DND-41 (cell line): ENCODE measurements at regions not wholly inside any gene's neighbourhood (a gene's known extent, or its start where the extent isn't known, plus 50 kb on each side); places are given as distances from the start of the nearest gene placed in this dataset.

Experiments
- ATAC-seq: fragments of 200-7000 bp; cut with Tn5 transposase; 3 replicates; pipeline ENCODE4 v1.9.1; 2021; ENCODE audit warnings: low read depth; ENCODE audit not compliant: insufficient read depth
- DNase-seq: peaks from one replicate; pipeline ENCODE4 v3.0.0-alpha.2; 2020
- H2AFZ ChIP-seq: 2 replicates; pipeline ENCODE4 v1.6.0; 2012; ENCODE audit warnings: low read depth, low read length
- H3K27ac ChIP-seq: 2 replicates; pipeline ENCODE4 v1.5.1; 2012; ENCODE audit warnings: low read length, inconsistent platforms
- H3K27me3 ChIP-seq: fragments of 200-600 bp; sonication (generic); 2 replicates; pipeline ENCODE4 v1.6.0; 2012; ENCODE audit warnings: low read length, mild to moderate bottlenecking, inconsistent platforms; ENCODE audit not compliant: insufficient read depth, poor library complexity
- H3K36me3 ChIP-seq: 2 replicates; pipeline ENCODE4 v1.5.1; 2012; ENCODE audit warnings: low read length, inconsistent platforms; ENCODE audit not compliant: insufficient read depth
- H3K4me1 ChIP-seq: 2 replicates; pipeline ENCODE4 v1.5.1; 2012; ENCODE audit warnings: mild to moderate bottlenecking, low read length; ENCODE audit not compliant: insufficient read depth
- H3K4me2 ChIP-seq: 2 replicates; pipeline ENCODE4 v1.6.0; 2012; ENCODE audit warnings: mild to moderate bottlenecking, moderate library complexity, low read length, inconsistent platforms; ENCODE audit not compliant: insufficient read depth
- H3K4me3 ChIP-seq, 2 experiments: fragments of 200-600 bp in 1 of 2; shearing (Covaris generic) in 1 of 2; 2 replicates each; pipeline ENCODE4 v1.5.1; 2012 to 2016; ENCODE audit warnings: inconsistent platforms in 2 of 2, low read length in 2 of 2, mild to moderate bottlenecking in 2 of 2, low read depth in 1 of 2, moderate library complexity in 1 of 2
- H3K79me2 ChIP-seq: 2 replicates; pipeline ENCODE4 v1.6.0; 2012; ENCODE audit warnings: low read length, inconsistent platforms; ENCODE audit not compliant: insufficient read depth
- H3K9ac ChIP-seq: 2 replicates; pipeline ENCODE4 v1.6.0; 2012; ENCODE audit warnings: low read depth, mild to moderate bottlenecking, inconsistent platforms, low read length, moderate library complexity
- H3K9me3 ChIP-seq: 2 replicates; pipeline ENCODE4 v1.5.1; 2012; ENCODE audit warnings: low read length, moderate library complexity, mild to moderate bottlenecking, inconsistent platforms; ENCODE audit not compliant: insufficient read depth, severe bottlenecking
- H4K20me1 ChIP-seq: 2 replicates; pipeline ENCODE4 v1.6.0; 2012; ENCODE audit warnings: low read length; ENCODE audit not compliant: insufficient read depth
- CTCF ChIP-seq: IDR thresholded peaks from 2 replicates; pipeline ENCODE4 v1.5.1; 2012; ENCODE audit warnings: borderline replicate concordance, low read length, moderate library complexity, mild to moderate bottlenecking; ENCODE audit not compliant: poor library complexity, severe bottlenecking; ENCODE audit errors: extremely low read depth
- EZH2 ChIP-seq: IDR thresholded peaks from 3 replicates; pipeline ENCODE4 v1.6.1; 2012; ENCODE audit warnings: borderline replicate concordance, low read depth, mild to moderate bottlenecking, moderate library complexity, low read length, inconsistent platforms; ENCODE audit not compliant: severe bottlenecking

GRCh38 chr1:36594023-36594422 lies 111.3 kb upstream of the CSF3R start:
- Histone ChIP-seq H3K36me3 (no peaks in the 10 kb centered on the region), H3K4me1 (no peaks in the 10 kb centered on the region), H3K4me3 (no peak overlapping the region), H3K79me2 (no peaks in the 10 kb centered on the region), H3K9me3 (no peaks in the 10 kb centered on the region), H3K27ac (no peak overlapping the region), H3K4me2 (no peak overlapping the region), H3K27me3 (peaks cover 17% of the 10 kb centered on the region), H4K20me1 (no peaks in the 10 kb centered on the region), H2AFZ (no peak overlapping the region), H3K9ac (no peak overlapping the region)
- no peak for TF ChIP-seq CTCF
- no peak for TF ChIP-seq EZH2
- no peak for ATAC-seq
- no peak for DNase-seq

GRCh38 chr1:36591278-36591677 lies 108.6 kb upstream of the CSF3R start:
- no peaks in the 10 kb centered on the region for H3K4me1 ChIP-seq
- no peak overlapping the region for H3K9ac ChIP-seq
- DNase-seq: no peak
- ATAC-seq: no peak
- no peak overlapping the region for H3K4me3 ChIP-seq
- no peak overlapping the region for H3K4me2 ChIP-seq
- H3K9me3 ChIP-seq: no peaks in the 10 kb centered on the region
- no peak overlapping the region for H3K27ac ChIP-seq
- H3K36me3 ChIP-seq: no peaks in the 10 kb centered on the region
- H3K27me3 ChIP-seq: peaks cover 11% of the 10 kb centered on the region
- no peak overlapping the region for H2AFZ ChIP-seq
- TF ChIP-seq CTCF: no peak
- TF ChIP-seq EZH2: no peak
- no peaks in the 10 kb centered on the region for H3K79me2 ChIP-seq
- H4K20me1 ChIP-seq: 0 out of 2 replicates have a peak, but pooled peaks cover 2% of the 10 kb centered on the region

DNA sequence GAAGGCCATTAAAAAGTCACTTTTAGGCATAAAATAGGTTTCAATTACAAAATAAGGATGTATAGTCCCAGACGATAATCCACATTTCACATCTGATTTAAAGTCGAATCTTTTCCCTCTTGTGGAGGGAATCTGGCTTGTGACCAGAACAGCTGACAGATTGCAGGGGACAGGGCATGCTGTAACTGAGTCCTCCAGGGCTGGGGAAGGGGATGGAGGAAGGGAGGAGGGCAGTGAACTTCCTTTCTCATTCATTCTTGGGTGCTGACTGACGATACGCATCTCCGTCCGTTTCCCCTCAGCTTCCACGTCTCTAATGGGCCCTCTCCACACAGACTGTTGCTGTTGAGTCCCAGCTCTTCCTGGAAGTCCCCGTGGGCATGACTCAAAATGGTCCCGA lies 108.1 kb upstream of the CSF3R start:
- Histone ChIP-seq H3K4me1 (no peaks in the 10 kb centered on the region), H3K27me3 (peaks cover 13% of the 10 kb centered on the region), H3K4me2 (no peak overlapping the region), H3K27ac (no peak overlapping the region), H3K36me3 (no peaks in the 10 kb centered on the region), H3K9me3 (no peaks in the 10 kb centered on the region), H3K79me2 (no peaks in the 10 kb centered on the region), H3K4me3 (no peak overlapping the region), H4K20me1 (0 out of 2 replicates have a peak, but pooled peaks cover 4% of the 10 kb centered on the region), H3K9ac (no peak overlapping the region), H2AFZ (no peak overlapping the region)
- TF ChIP-seq CTCF: no peak
- no peak for TF ChIP-seq EZH2
- ATAC-seq (no peak), DNase-seq (no peak)

GRCh38 chr1:36590264-36590663 lies 107.6 kb upstream of the CSF3R start:
- Histone ChIP-seq H3K27me3 (peaks cover 14% of the 10 kb centered on the region), H3K9ac (no peak overlapping the region), H3K9me3 (no peaks in the 10 kb centered on the region), H3K27ac (no peak overlapping the region), H4K20me1 (0 out of 2 replicates have a peak, but pooled peaks cover 4% of the 10 kb centered on the region), H3K4me3 (no peak overlapping the region), H3K4me1 (no peaks in the 10 kb centered on the region), H3K4me2 (no peak overlapping the region), H2AFZ (no peak overlapping the region), H3K36me3 (no peaks in the 10 kb centered on the region), H3K79me2 (no peaks in the 10 kb centered on the region)
- TF ChIP-seq CTCF (no peak), EZH2 (no peak)
- ATAC-seq: no peak
- no peak for DNase-seq
